Astrocyte of the cerebellum (primary cell): ENCODE measurements at regions not wholly inside any gene's neighbourhood (a gene's known extent, or its start where the extent isn't known, plus 50 kb on each side); places are given as distances from the start of the nearest gene placed in this dataset.
"Not testable (repeated sequence)": the region's sequence is repeated elsewhere in the genome, so short reads cannot be mapped to it uniquely, and the experiment has no call there.

ENCODE experiments used
- DNase-seq: peaks from one replicate; pipeline ENCODE4 v3.0.0-alpha.2; 2011; ENCODE audit warnings: low read depth
- H3K4me3 ChIP-seq: 2 replicates; pipeline ENCODE4 v1.5.1; 2011; ENCODE audit warnings: mild to moderate bottlenecking, low read depth, low read length, moderate library complexity
- CTCF ChIP-seq: IDR thresholded peaks from 2 replicates; pipeline ENCODE4 v1.5.1; 2012; ENCODE audit warnings: low read length, low read depth, moderate library complexity, mild to moderate bottlenecking; ENCODE audit errors: missing control alignments
- in situ Hi-C: cut with HindIII; loops from 2 replicates; pipeline ENCODE4 v1.10.0; 2017; ENCODE audit warnings: low sequenced_read_pairs

- no peak for TF ChIP-seq CTCF
- DNase-seq, result no peak
- no peak overlapping the region for H3K4me3 ChIP-seq
- in situ Hi-C loops, result no loop called here
These were observed 66.5 kb upstream of the PPP2R2D start for GRCh38 chr10:131834152-131834810.

GRCh38 chr10:131838966-131839742 is 61.7 kb upstream of the PPP2R2D start:
- in situ Hi-C loops, result no loop called here

GRCh38 chr10:131839880-131840787 is 60.7 kb upstream of the PPP2R2D start:
- H3K4me3 ChIP-seq, in situ Hi-C loops, DNase-seq: not testable (repeated sequence)

More at GRCh38 chr10:131838966-131839742, 61.7 kb upstream of the PPP2R2D start:
- DNase-seq, result no peak
- TF ChIP-seq CTCF, result no peak
- H3K4me3 ChIP-seq, result no peak overlapping the region

GRCh38 chr10:131840788-131841118 is 60.1 kb upstream of the PPP2R2D start:
- in situ Hi-C loops, result no loop called here
- H3K4me3 ChIP-seq, result no peak overlapping the region
- no peak for DNase-seq
- no peak for TF ChIP-seq CTCF

GRCh38 chr10:131841131-131841660 is 59.6 kb upstream of the PPP2R2D start:
- TF ChIP-seq CTCF, result no peak

GRCh38 chr10:131841661-131842139 is 59.1 kb upstream of the PPP2R2D start:
- DNase-seq, result no peak
- in situ Hi-C loops, result no loop called here
- no peak for TF ChIP-seq CTCF
- H3K4me3 ChIP-seq, result no peak overlapping the region

More at GRCh38 chr10:131841131-131841660, 59.6 kb upstream of the PPP2R2D start:
- in situ Hi-C loops, result no loop called here
- no peak overlapping the region for H3K4me3 ChIP-seq
- DNase-seq, result no peak
